Activated CD8-positive, alpha-beta memory T cell treated with anti-CD3 and anti-CD28 coated beads for 24 hours (primary cell): ENCODE measurements at regions not wholly inside any gene's neighbourhood (a gene's known extent, or its start where the extent isn't known, plus 50 kb on each side); places are given as distances from the start of the nearest gene placed in this dataset.

ENCODE experiments used
- DNase-seq: peaks from one replicate; pipeline ENCODE4 v3.0.0-alpha.2; 2020

DNA sequence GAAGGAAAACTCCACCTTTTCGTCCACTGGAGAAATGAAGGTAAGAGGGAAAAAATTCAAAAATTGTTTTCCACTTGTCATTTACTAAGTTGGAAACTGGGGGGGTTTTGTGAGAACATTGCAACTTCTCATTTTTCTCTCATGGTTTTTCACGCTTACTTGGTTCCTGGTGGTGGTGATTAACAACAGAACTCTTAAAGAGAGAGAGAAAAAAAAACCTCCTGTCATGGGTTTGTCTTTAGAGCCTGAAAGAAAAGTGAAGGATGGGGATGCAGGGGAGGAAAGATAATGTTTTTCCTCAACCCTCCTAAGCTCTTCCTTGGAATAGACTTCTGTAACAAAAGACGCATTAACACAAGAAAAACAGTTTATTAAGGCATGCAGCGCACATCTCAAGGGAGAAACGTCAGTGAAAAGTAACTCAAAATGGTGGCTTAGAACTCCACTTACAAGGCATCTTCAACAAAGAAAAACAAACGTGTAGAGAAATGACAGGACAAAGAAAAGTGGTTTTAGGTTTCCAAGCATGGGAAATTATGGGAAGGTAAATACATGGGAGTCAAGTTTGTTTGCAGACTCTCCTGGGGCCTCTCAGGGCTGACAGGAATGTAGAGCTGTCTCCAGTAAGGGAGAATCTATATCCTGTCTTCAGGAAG lies 81.9 kb upstream of the ATF7IP start:
- no peak for DNase-seq

- no peak for DNase-seq
These were observed 81.2 kb upstream of the ATF7IP start for GRCh38 chr12:14284184-14284722.

GRCh38 chr12:14289601-14290000 lies 75.9 kb upstream of the ATF7IP start:
- no peak for DNase-seq

- no peak for DNase-seq
These were observed 74.5 kb upstream of the ATF7IP start for GRCh38 chr12:14290951-14291350.

DNA sequence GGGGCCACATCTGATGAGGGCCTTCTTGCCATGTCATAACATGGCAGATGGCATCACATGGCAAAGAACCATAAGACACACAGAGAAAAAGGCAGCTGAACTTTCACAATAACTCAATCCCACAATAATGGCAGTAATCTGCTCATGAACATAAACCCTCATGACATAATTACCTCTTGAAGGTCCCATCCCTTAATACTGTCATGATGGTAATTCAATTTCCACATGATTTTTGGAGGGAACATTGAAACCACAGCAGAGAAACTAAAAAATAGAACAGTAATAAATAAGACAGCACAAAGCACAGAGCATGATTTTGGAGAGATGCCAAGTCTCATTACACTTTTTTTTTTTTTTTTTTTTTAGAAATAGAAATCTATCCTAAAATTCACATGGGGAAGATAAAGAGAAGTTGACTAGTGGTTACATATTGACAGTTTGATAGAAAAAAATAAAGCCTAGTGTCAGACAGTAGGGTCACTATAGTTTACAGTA lies 61.8 kb upstream of the ATF7IP start:
- DNase-seq: no peak

DNA sequence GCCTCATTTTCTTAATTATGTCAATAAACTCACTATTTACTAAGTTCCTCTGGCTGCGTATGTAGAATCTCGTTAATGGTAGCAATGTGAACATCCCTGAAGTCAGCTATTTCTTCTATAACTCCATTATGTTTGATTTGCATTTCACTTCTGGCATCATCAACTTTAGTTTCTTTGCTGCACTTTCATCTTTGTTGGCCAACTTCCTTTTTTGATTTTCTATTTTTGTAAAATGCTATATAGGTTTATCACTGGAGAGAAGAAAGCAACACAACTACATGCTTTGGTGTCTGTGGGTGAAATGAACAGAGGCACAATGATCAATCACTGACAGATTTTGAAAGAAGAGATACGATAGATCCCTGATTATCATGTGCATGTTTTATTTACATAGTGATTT lies 58.5 kb upstream of the ATF7IP start:
- no peak for DNase-seq

GRCh38 chr12:14308516-14308915 lies 57.0 kb upstream of the ATF7IP start:
- DNase-seq: no peak

GRCh38 chr12:14310866-14311265 lies 54.6 kb upstream of the ATF7IP start:
- DNase-seq: no peak

GRCh38 chr12:14313379-14314138 lies 51.9 kb upstream of the ATF7IP start:
- DNase-seq: no peak

GRCh38 chr12:14314801-14315200 lies 50.7 kb upstream of the ATF7IP start:
- no peak for DNase-seq

GRCh38 chr12:14315501-14315900 lies 50.0 kb upstream of the ATF7IP start:
- DNase-seq: no peak
